HG02610 (cell line): ENCODE measurements at regions not wholly inside any gene's neighbourhood (a gene's known extent, or its start where the extent isn't known, plus 50 kb on each side); places are given as distances from the start of the nearest gene placed in this dataset.

Experiments used
- ATAC-seq: cut with Tn5 transposase; IDR thresholded peaks from one replicate; pipeline ENCODE4 v1.9.1; 2021; ENCODE audit warnings: mild to moderate bottlenecking, moderate library complexity; ENCODE audit not compliant: unreplicated experiment

GRCh38 chr3:195003893-195004289, 267.1 kb downstream of the XXYLT1 start:
- ATAC-seq: no peak

GRCh38 chr3:195004512-195005250, 266.3 kb downstream of the XXYLT1 start:
- no peak for ATAC-seq

GRCh38 chr3:195005251-195005620, 265.7 kb downstream of the XXYLT1 start:
- ATAC-seq: no peak

GRCh38 chr3:195005759-195006510, 265.0 kb downstream of the XXYLT1 start:
- ATAC-seq: no peak

- ATAC-seq: no peak
Observed at GRCh38 chr3:195007151-195007550, 263.8 kb downstream of the XXYLT1 start.

GRCh38 chr3:195007766-195008165, 263.2 kb downstream of the XXYLT1 start:
- no peak for ATAC-seq

- no peak for ATAC-seq
Observed at GRCh38 chr3:195008816-195009215, 262.1 kb downstream of the XXYLT1 start.

GRCh38 chr3:195009616-195010015, 261.3 kb downstream of the XXYLT1 start:
- no peak for ATAC-seq

- ATAC-seq: no peak
Observed at GRCh38 chr3:195010551-195011100, 260.3 kb downstream of the XXYLT1 start.

- no peak for ATAC-seq
Observed at GRCh38 chr3:195011231-195011834, 259.6 kb downstream of the XXYLT1 start.

- no peak for ATAC-seq
Observed at GRCh38 chr3:195012100-195012499, 258.9 kb downstream of the XXYLT1 start.

- ATAC-seq: no peak
Observed at GRCh38 chr3:195012571-195012970, 258.4 kb downstream of the XXYLT1 start.

- no peak for ATAC-seq
Observed at GRCh38 chr3:195013411-195014361, 257.3 kb downstream of the XXYLT1 start.

- ATAC-seq: no peak
Observed at GRCh38 chr3:195015021-195015420, 255.9 kb downstream of the XXYLT1 start.

- ATAC-seq: no peak
Observed at GRCh38 chr3:195017151-195017550, 253.8 kb downstream of the XXYLT1 start.
